GM18861 (cell line): ENCODE measurements at regions not wholly inside any gene's neighbourhood (a gene's known extent, or its start where the extent isn't known, plus 50 kb on each side); places are given as distances from the start of the nearest gene placed in this dataset.
"Not testable (repeated sequence)": the region's sequence is repeated elsewhere in the genome, so short reads cannot be mapped to it uniquely, and the experiment has no call there.

Experiments used
- ATAC-seq: cut with Tn5 transposase; IDR thresholded peaks from one replicate; pipeline ENCODE4 v1.9.1; 2021; ENCODE audit not compliant: unreplicated experiment

- no peak for ATAC-seq
Observed at GRCh38 chr3:65004795-65005295, 317.0 kb upstream of the ADAMTS9 start.

DNA sequence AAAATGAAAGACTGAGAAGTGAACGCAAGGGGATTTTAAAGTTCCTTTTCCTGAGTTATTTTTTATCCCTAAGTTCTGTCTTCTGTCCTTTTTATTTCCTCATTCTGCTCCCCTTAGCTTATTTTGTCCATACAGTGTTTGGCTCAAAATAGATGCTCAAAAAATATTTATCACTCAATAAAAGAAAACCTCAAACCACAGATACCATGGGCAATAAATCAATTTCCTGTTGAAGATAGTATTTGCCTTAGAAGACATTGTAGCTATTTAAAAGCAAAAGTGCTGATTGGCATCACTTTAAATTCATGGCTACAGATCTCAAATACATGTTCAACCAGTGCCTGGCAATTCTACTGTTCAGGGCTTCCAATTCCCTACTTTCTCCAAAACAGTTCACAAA lies 316.5 kb upstream of the ADAMTS9 start:
- ATAC-seq: no peak

DNA sequence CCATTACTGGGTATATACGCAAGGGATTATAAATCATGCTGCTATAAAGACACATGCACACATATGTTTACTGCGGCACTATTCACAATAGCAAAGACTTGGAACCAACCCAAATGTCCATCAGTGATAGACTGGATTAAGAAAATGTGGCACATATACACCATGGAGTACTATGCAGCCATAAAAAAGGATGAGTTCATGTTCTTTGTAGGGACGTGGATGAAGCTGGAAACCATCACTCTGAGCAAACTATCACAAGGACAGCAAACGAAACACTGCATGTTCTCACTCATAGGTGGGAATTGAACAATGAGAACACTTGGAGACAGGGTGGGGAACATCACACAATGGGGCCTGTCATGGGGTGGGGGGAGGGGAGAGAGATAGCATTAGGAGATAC lies 313.3 kb upstream of the ADAMTS9 start:
- not testable (repeated sequence) for ATAC-seq

DNA sequence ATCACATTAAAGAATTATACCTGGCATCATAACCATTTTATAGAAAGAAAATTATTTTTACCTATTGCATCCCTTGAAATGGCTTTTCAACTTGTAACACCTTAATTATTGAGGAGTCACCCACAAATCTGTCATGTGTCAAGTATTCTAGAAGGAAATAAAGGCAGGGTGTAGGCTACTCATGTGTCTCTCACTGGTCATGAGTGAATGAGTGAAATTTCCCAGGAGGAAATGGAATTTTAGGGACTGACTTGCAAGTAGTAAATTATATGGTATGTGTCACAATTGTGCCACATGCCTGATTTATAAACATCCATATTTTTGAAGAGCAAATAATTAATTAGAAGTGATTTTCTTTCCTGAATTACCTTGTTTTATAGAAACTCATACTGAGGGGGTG lies 310.5 kb upstream of the ADAMTS9 start:
- no peak for ATAC-seq

- ATAC-seq: no peak
Observed at GRCh38 chr3:64995857-64996551, 308.2 kb upstream of the ADAMTS9 start.

- no peak for ATAC-seq
Observed at GRCh38 chr3:64993781-64994180, 306.0 kb upstream of the ADAMTS9 start.

GRCh38 chr3:64992530-64993285 lies 304.9 kb upstream of the ADAMTS9 start:
- no peak for ATAC-seq

GRCh38 chr3:64988188-64988587 lies 300.4 kb upstream of the ADAMTS9 start:
- no peak for ATAC-seq

DNA sequence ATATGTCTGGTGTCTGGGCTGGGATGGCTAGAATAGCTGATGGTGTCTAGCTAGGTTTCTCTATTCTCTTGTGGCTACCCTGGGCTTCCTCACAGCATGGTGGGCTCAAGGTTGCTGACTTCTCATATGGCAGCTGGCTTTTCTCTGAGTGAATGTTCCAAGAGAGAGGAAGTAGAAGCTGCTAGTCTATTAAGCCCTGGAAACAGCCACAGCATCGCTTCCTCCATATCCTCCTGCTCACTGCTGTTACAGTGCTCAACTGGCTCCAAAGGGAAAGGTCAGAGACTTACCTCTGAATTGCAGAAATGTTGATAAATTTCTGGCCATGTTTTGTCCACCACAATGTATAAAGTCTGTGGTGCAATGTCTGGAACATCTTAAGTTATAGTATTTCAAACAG lies 299.9 kb upstream of the ADAMTS9 start:
- no peak for ATAC-seq

DNA sequence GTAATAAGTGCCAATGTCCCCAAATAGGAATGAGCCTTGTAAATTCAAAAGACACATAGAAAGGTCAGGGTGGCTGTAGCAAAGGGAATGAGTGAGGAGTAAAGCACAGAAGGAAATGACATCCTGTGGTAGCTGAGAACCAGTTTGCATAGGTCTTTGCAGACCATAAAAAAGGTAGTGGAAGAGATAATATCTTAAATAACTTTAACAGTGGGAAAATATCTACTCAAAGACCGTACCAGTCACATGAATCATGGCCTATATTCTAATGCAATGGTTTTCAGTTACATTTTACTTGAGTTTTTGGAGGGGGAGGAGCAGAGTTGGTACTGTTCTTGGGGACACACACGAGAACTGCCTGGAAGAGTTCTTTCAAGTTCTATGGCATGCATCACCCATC lies 297.3 kb upstream of the ADAMTS9 start:
- no peak for ATAC-seq

- no peak for ATAC-seq
Observed at GRCh38 chr3:64983583-64984359, 296.0 kb upstream of the ADAMTS9 start.

- no peak for ATAC-seq
Observed at GRCh38 chr3:64977308-64978100, 289.7 kb upstream of the ADAMTS9 start.

- ATAC-seq: no peak
Observed at GRCh38 chr3:64976456-64976855, 288.7 kb upstream of the ADAMTS9 start.

- ATAC-seq: no peak
Observed at GRCh38 chr3:64975147-64975546, 287.3 kb upstream of the ADAMTS9 start.

- no peak for ATAC-seq
Observed at GRCh38 chr3:64974401-64974800, 286.6 kb upstream of the ADAMTS9 start.

DNA sequence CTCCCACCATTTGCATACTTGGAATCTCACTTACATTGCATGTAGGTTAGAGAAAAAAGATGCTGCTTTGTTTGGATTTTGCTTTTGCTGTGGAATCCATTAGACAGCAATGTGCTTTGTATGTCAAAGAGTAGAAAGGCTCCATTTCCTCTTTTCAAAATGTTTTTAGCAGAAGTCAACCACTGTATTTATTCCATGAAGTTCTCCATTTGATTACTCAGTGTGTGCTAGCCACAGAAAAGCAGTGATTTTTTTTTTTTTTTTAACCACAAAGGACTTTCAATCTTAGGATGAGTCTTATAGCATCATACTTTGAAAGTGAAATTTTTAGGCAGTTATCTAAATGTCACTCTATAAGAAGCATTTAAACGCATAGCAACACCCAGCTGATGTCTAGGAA lies 285.0 kb upstream of the ADAMTS9 start:
- no peak for ATAC-seq

DNA sequence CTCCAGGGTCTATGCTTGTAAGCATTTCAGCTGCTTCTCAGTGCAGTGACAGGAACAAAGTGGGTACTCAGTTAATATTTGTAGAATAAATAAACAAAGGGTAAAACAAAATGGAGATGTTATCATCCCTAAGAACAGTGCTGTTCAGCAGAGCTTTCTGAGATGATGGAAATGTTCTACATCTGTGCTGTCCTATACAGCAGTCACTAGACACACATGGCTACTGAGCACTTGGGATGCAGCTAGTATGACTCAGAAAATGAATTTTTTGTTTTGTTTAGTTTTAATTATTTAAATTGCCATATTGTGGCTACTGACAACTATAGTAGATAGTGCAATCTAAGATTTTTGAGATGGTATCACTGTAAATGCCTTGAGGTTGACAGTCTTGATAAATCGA lies 283.8 kb upstream of the ADAMTS9 start:
- no peak for ATAC-seq

- no peak for ATAC-seq
Observed at GRCh38 chr3:64970634-64971033, 282.8 kb upstream of the ADAMTS9 start.

DNA sequence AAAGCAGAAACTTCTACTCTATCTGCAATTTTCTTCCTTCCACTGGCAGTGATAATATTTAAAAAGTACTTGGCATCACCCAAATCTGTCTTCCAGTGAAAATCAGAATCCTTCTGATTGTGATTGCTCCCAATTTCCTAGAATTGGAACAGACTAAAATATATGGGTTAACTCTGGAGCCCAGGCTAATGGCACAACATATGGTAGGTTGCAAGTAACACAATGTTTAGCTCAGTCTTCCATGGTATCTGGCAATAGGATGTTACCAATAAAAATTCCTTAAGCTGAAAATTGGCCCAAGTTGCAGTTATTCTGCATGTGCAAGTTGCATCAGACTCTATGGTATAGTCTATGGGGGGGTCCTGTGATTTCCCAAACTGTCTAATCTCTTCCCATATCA lies 273.5 kb upstream of the ADAMTS9 start:
- no peak for ATAC-seq

GRCh38 chr3:64958199-64958843 lies 270.5 kb upstream of the ADAMTS9 start:
- ATAC-seq: no peak
